ENCODE measurements at regions not wholly inside any gene's neighbourhood (a gene's known extent, or its start where the extent isn't known, plus 50 kb on each side); places are given as distances from the start of the nearest gene placed in this dataset.

- Histone ChIP-seq H3K36me3 (ENCODE audit: control insufficient read depth, insufficient read depth, low read length) (no peaks in the 10 kb centered on the region), H3K27me3 (ENCODE audit: control insufficient read depth, insufficient read depth, low read length) (no peaks in the 10 kb centered on the region), H3K4me1 (ENCODE audit: control insufficient read depth, insufficient read depth, low read length) (no peaks in the 10 kb centered on the region), H3K27ac (ENCODE audit: low read length) (no peak overlapping the region), H3K9me3 (ENCODE audit: control insufficient read depth, insufficient read depth, low read length) (no peaks in the 10 kb centered on the region), H3K4me3 (ENCODE audit: low read length) (no peak overlapping the region)
- WGBS (ENCODE audit: insufficient coverage), result 93% methylated on average over 4 of the region's 4 CpGs
- no peaks in the 10 kb centered on the region for H3K9me3 Mint-ChIP-seq
- DNase-seq, result no peak
- no peak for TF ChIP-seq CTCF (IDR thresholded peaks at IDR 0.05)
- intact Hi-C loops (cut with micrococcal nuclease), result no loop called here
- no peaks in the 10 kb centered on the region for H3K36me3 Mint-ChIP-seq
- no peak for ATAC-seq
- H3K4me1 Mint-ChIP-seq, result no peaks in the 10 kb centered on the region
- H3K27ac Mint-ChIP-seq, result no peak overlapping the region
- H3K4me3 Mint-ChIP-seq, result no peak overlapping the region
- H3K27me3 Mint-ChIP-seq (ENCODE audit: low read depth in 2 of 2), result peaks cover 0 to 1% of the 10 kb centered on the region in 2 donors
Measured at GRCh38 chr16:8511464-8511863, 78.8 kb downstream of the TMEM114 start.

- no peaks in the 10 kb centered on the region for H3K9me3 ChIP-seq (ENCODE audit: control insufficient read depth, insufficient read depth, low read length)
Measured at GRCh38 chr16:8510160-8510559, 80.2 kb downstream of the TMEM114 start.

GRCh38 chr16:8505327-8505991 lies 84.9 kb downstream of the TMEM114 start:
- H3K27ac ChIP-seq (ENCODE audit: low read length), result no peak overlapping the region
- no peaks in the 10 kb centered on the region for H3K9me3 Mint-ChIP-seq
- TF ChIP-seq CTCF (IDR thresholded peaks at IDR 0.05), result no peak
- H3K36me3 Mint-ChIP-seq, result no peaks in the 10 kb centered on the region
- no peak overlapping the region for H3K4me3 Mint-ChIP-seq
- no peak for DNase-seq
- no peaks in the 10 kb centered on the region for H3K4me1 Mint-ChIP-seq
- no peaks in the 10 kb centered on the region for H3K36me3 ChIP-seq (ENCODE audit: control insufficient read depth, insufficient read depth, low read length)
- WGBS (ENCODE audit: insufficient coverage), result 21% methylated on average over 6 of the region's 7 CpGs
- no peaks in the 10 kb centered on the region for H3K9me3 ChIP-seq (ENCODE audit: control insufficient read depth, insufficient read depth, low read length)
- peaks cover 0 to 5% of the 10 kb centered on the region in 2 donors for H3K27me3 Mint-ChIP-seq (ENCODE audit: low read depth in 2 of 2)
- intact Hi-C loops (cut with micrococcal nuclease), result no loop called here
- ATAC-seq, result no peak
- H3K27me3 ChIP-seq (ENCODE audit: control insufficient read depth, insufficient read depth, low read length), result no peaks in the 10 kb centered on the region
- H3K4me3 ChIP-seq (ENCODE audit: low read length), result no peak overlapping the region
- no peaks in the 10 kb centered on the region for H3K4me1 ChIP-seq (ENCODE audit: control insufficient read depth, insufficient read depth, low read length)
- no peak overlapping the region for H3K27ac Mint-ChIP-seq

More at GRCh38 chr16:8510160-8510559, 80.2 kb downstream of the TMEM114 start:
- H3K27ac Mint-ChIP-seq, result no peak overlapping the region
- H3K36me3 Mint-ChIP-seq, result no peaks in the 10 kb centered on the region
- intact Hi-C loops (cut with micrococcal nuclease), result no loop called here
- Histone ChIP-seq H3K4me3 (ENCODE audit: low read length) (no peak overlapping the region), H3K4me1 (ENCODE audit: control insufficient read depth, insufficient read depth, low read length) (no peaks in the 10 kb centered on the region), H3K27ac (ENCODE audit: low read length) (no peak overlapping the region), H3K36me3 (ENCODE audit: control insufficient read depth, insufficient read depth, low read length) (no peaks in the 10 kb centered on the region), H3K27me3 (ENCODE audit: control insufficient read depth, insufficient read depth, low read length) (no peaks in the 10 kb centered on the region)
- TF ChIP-seq CTCF (IDR thresholded peaks at IDR 0.05), result no peak
- ATAC-seq (no peak), DNase-seq (no peak)
- no peaks in the 10 kb centered on the region for H3K4me1 Mint-ChIP-seq
- WGBS (ENCODE audit: insufficient coverage), result 64% methylated on average over 5 of the region's 6 CpGs
- no peak overlapping the region for H3K4me3 Mint-ChIP-seq
- no peaks in the 10 kb centered on the region for H3K9me3 Mint-ChIP-seq
- peaks cover 0 to 5% of the 10 kb centered on the region in 2 donors for H3K27me3 Mint-ChIP-seq (ENCODE audit: low read depth in 2 of 2)

- Mint-ChIP-seq H3K4me3 (no peak overlapping the region), H3K27me3 (ENCODE audit: low read depth in 2 of 2) (peaks cover 0 to 10% of the 10 kb centered on the region in 2 donors), H3K4me1 (no peaks in the 10 kb centered on the region), H3K27ac (no peak overlapping the region), H3K36me3 (no peaks in the 10 kb centered on the region), H3K9me3 (no peaks in the 10 kb centered on the region)
- DNase-seq (no peak), ATAC-seq (no peak)
- no peaks in the 10 kb centered on the region for H3K4me1 ChIP-seq (ENCODE audit: control insufficient read depth, insufficient read depth, low read length)
- 70% methylated on average over 2 of the region's 2 CpGs for WGBS (ENCODE audit: insufficient coverage)
- no peaks in the 10 kb centered on the region for H3K27me3 ChIP-seq (ENCODE audit: control insufficient read depth, insufficient read depth, low read length)
- no peak overlapping the region for H3K27ac ChIP-seq (ENCODE audit: low read length)
- no peaks in the 10 kb centered on the region for H3K9me3 ChIP-seq (ENCODE audit: control insufficient read depth, insufficient read depth, low read length)
- no peaks in the 10 kb centered on the region for H3K36me3 ChIP-seq (ENCODE audit: control insufficient read depth, insufficient read depth, low read length)
- no peak overlapping the region for H3K4me3 ChIP-seq (ENCODE audit: low read length)
- intact Hi-C loops (cut with micrococcal nuclease), result no loop called here
- no peak for TF ChIP-seq CTCF (IDR thresholded peaks at IDR 0.05)
Measured at GRCh38 chr16:8502446-8502845, 87.9 kb downstream of the TMEM114 start.

Data from natural killer cell (primary cell).